ENCODE measurements at regions not wholly inside any gene's neighbourhood (a gene's known extent, or its start where the extent isn't known, plus 50 kb on each side); places are given as distances from the start of the nearest gene placed in this dataset.

DNA sequence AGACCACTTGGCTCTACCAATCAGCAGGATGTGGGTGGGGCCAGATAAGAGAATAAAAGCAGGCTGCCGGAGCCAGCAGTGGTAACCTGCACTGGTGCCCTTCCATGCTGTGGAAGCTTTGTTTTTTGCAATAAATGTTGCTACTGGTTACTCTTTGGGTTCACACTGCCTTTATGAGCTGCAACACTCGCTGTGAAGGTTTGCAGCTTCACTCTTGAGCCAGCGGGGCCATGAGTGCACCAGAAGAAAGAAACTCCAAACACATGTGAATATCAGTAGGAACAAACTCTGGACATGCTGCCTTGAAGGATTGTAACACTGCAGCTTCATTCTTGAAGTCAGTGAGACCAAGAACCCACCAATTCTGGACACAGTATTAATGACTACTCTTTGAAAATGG, 89.9 kb upstream of the MBOAT1 start:
- TF ChIP-seq, protein P1, sequence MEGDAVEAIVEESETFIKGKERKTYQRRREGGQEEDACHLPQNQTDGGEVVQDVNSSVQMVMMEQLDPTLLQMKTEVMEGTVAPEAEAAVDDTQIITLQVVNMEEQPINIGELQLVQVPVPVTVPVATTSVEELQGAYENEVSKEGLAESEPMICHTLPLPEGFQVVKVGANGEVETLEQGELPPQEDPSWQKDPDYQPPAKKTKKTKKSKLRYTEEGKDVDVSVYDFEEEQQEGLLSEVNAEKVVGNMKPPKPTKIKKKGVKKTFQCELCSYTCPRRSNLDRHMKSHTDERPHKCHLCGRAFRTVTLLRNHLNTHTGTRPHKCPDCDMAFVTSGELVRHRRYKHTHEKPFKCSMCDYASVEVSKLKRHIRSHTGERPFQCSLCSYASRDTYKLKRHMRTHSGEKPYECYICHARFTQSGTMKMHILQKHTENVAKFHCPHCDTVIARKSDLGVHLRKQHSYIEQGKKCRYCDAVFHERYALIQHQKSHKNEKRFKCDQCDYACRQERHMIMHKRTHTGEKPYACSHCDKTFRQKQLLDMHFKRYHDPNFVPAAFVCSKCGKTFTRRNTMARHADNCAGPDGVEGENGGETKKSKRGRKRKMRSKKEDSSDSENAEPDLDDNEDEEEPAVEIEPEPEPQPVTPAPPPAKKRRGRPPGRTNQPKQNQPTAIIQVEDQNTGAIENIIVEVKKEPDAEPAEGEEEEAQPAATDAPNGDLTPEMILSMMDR (IDR thresholded peaks at IDR 0.05), result no peak
- no peak for TF ChIP-seq POLR2A (IDR thresholded peaks at IDR 0.05)
- no peak for TF ChIP-seq EP300 (IDR thresholded peaks at IDR 0.05)
